ENCODE measurements at regions not wholly inside any gene's neighbourhood (a gene's known extent, or its start where the extent isn't known, plus 50 kb on each side); places are given as distances from the start of the nearest gene placed in this dataset.

GRCh38 chr6:12522347-12522746 is 194.2 kb upstream of the PHACTR1 start:
- TF ChIP-seq CTCF (IDR thresholded peaks at IDR 0.05; ENCODE audit: insufficient read depth, low read length, poor library complexity, severe bottlenecking) (no peak), EZH2phosphoT487 (conservative IDR thresholded peaks at IDR 0.05; ENCODE audit: low read length) (no peak)
